ENCODE measurements at regions not wholly inside any gene's neighbourhood (a gene's known extent, or its start where the extent isn't known, plus 50 kb on each side); places are given as distances from the start of the nearest gene placed in this dataset.

- DNase-seq (ENCODE audit: low spot score in 2 of 2), result no peak
- 77 to 82% methylated on average over 5 of the region's 5 CpGs for WGBS, 2 donors
- no peak overlapping the region for H3K4me3 ChIP-seq (ENCODE audit: low read depth, poor library complexity, severe bottlenecking)
- TF ChIP-seq POLR2A (IDR thresholded peaks at IDR 0.05), result no peak
- TF ChIP-seq CTCF (IDR thresholded peaks at IDR 0.05), result no peak
- intact Hi-C loops (cut with DNase I; ENCODE audit: low total_unique reads), result no loop called here
Measured at GRCh38 chrX:87755493-87755892, 237.9 kb downstream of the KLHL4 start.

GRCh38 chrX:87788976-87789375 is 271.4 kb downstream of the KLHL4 start:
- intact Hi-C loops (cut with DNase I; ENCODE audit: low total_unique reads), result no loop called here
- TF ChIP-seq POLR2A (IDR thresholded peaks at IDR 0.05) (no peak), CTCF (IDR thresholded peaks at IDR 0.05) (no peak)
- no peak overlapping the region for H3K4me3 ChIP-seq (ENCODE audit: low read depth, poor library complexity, severe bottlenecking)
- no peak for DNase-seq (ENCODE audit: low spot score in 2 of 2)

GRCh38 chrX:87798039-87798438 is 280.4 kb downstream of the KLHL4 start:
- intact Hi-C loops (cut with DNase I; ENCODE audit: low total_unique reads), result no loop called here
- no peak overlapping the region for H3K4me3 ChIP-seq (ENCODE audit: low read depth, poor library complexity, severe bottlenecking)
- no peak for DNase-seq (ENCODE audit: low spot score in 2 of 2)
- TF ChIP-seq POLR2A (IDR thresholded peaks at IDR 0.05) (no peak), CTCF (IDR thresholded peaks at IDR 0.05) (no peak)

- TF ChIP-seq CTCF (IDR thresholded peaks at IDR 0.05) (no peak), POLR2A (IDR thresholded peaks at IDR 0.05) (no peak)
- WGBS, 2 donors, result 45 to 62% methylated on average over 5 of the region's 5 CpGs
- H3K4me3 ChIP-seq (ENCODE audit: low read depth, poor library complexity, severe bottlenecking), result no peak overlapping the region
- intact Hi-C loops (cut with DNase I; ENCODE audit: low total_unique reads), result no loop called here
- no peak for DNase-seq (ENCODE audit: low spot score in 2 of 2)
Measured at GRCh38 chrX:87805829-87806490, 288.4 kb downstream of the KLHL4 start.

GRCh38 chrX:87808576-87809243 is 291.1 kb downstream of the KLHL4 start:
- TF ChIP-seq POLR2A (IDR thresholded peaks at IDR 0.05), result no peak
- no peak for TF ChIP-seq CTCF (IDR thresholded peaks at IDR 0.05)
- H3K4me3 ChIP-seq (ENCODE audit: low read depth, poor library complexity, severe bottlenecking), result no peak overlapping the region
- WGBS, 2 donors, result 85 to 95% methylated on average over 14 to 25 of the region's 35 CpGs
- intact Hi-C loops (cut with DNase I; ENCODE audit: low total_unique reads), result no loop called here
- DNase-seq (ENCODE audit: low spot score in 2 of 2), result no peak

GRCh38 chrX:87813566-87813965 is 296.0 kb downstream of the KLHL4 start:
- no peak overlapping the region for H3K4me3 ChIP-seq (ENCODE audit: low read depth, poor library complexity, severe bottlenecking)
- 70 to 72% methylated on average over 4 of the region's 4 CpGs for WGBS, 2 donors
- intact Hi-C loops (cut with DNase I; ENCODE audit: low total_unique reads), result no loop called here
- no peak for TF ChIP-seq CTCF (IDR thresholded peaks at IDR 0.05)
- TF ChIP-seq POLR2A (IDR thresholded peaks at IDR 0.05), result no peak
- no peak for DNase-seq (ENCODE audit: low spot score in 2 of 2)

Measured in lower leg skin (tissue), 4 donors.